ENCODE measurements at regions not wholly inside any gene's neighbourhood (a gene's known extent, or its start where the extent isn't known, plus 50 kb on each side); places are given as distances from the start of the nearest gene placed in this dataset.

GRCh38 chr6:98333273-98333672, 501.1 kb upstream of the POU3F2 start:
- no peak for TF ChIP-seq CTCF (IDR thresholded peaks at IDR 0.05)
- TF ChIP-seq POLR2AphosphoS5 (IDR thresholded peaks at IDR 0.05), result no peak
- TF ChIP-seq POLR2A (IDR thresholded peaks at IDR 0.05), result no peak

All from sigmoid colon (tissue), 4 donors.